ENCODE measurements at regions not wholly inside any gene's neighbourhood (a gene's known extent, or its start where the extent isn't known, plus 50 kb on each side); places are given as distances from the start of the nearest gene placed in this dataset.

- Histone ChIP-seq H3K4me3 (ENCODE audit: low read depth, low read length) (no peak overlapping the region), H3K9me3 (ENCODE audit: control insufficient read depth, insufficient read depth, low read length) (no peaks in the 10 kb centered on the region; the same call in 1 of the 2 replicates), H3K27ac (ENCODE audit: low read depth, low read length) (no peak overlapping the region), H3K27me3 (ENCODE audit: control insufficient read depth, insufficient read depth, low read length) (no peaks in the 10 kb centered on the region)
- CTCF ChIA-PET, result no interaction called here
- DNase-seq (ENCODE audit: low read depth, low spot score), result no peak
- no peak for TF ChIP-seq CTCF (IDR thresholded peaks at IDR 0.05; ENCODE audit: low read depth, low read length)
- POLR2A ChIA-PET, result no interaction called here
These were observed 75.5 kb downstream of the KLF6 start for GRCh38 chr10:3709456-3710060.

GRCh38 chr10:3708852-3709251, 76.2 kb downstream of the KLF6 start:
- CTCF ChIA-PET, result no interaction called here
- POLR2A ChIA-PET, result no interaction called here

GRCh38 chr10:3704565-3705325, 80.3 kb downstream of the KLF6 start:
- Histone ChIP-seq H3K27ac (ENCODE audit: low read depth, low read length) (no peak overlapping the region), H3K27me3 (ENCODE audit: control insufficient read depth, insufficient read depth, low read length) (no peaks in the 10 kb centered on the region), H3K9me3 (ENCODE audit: control insufficient read depth, insufficient read depth, low read length) (no peaks in the 10 kb centered on the region), H3K4me3 (ENCODE audit: low read depth, low read length) (no peak overlapping the region)
- DNase-seq (ENCODE audit: low read depth, low spot score), result no peak
- no peak for TF ChIP-seq CTCF (IDR thresholded peaks at IDR 0.05; ENCODE audit: low read depth, low read length)
- ChIA-PET CTCF (no interaction called here), POLR2A (no interaction called here)

More at GRCh38 chr10:3708852-3709251, 76.2 kb downstream of the KLF6 start:
- TF ChIP-seq CTCF (IDR thresholded peaks at IDR 0.05; ENCODE audit: low read depth, low read length), result no peak
- no peak for DNase-seq (ENCODE audit: low read depth, low spot score)
- Histone ChIP-seq H3K4me3 (ENCODE audit: low read depth, low read length) (no peak overlapping the region), H3K27me3 (ENCODE audit: control insufficient read depth, insufficient read depth, low read length) (no peaks in the 10 kb centered on the region), H3K9me3 (ENCODE audit: control insufficient read depth, insufficient read depth, low read length) (no peaks in the 10 kb centered on the region; the same call in 1 of the 2 replicates), H3K27ac (ENCODE audit: low read depth, low read length) (no peak overlapping the region)

- Histone ChIP-seq H3K9me3 (ENCODE audit: control insufficient read depth, insufficient read depth, low read length) (no peaks in the 10 kb centered on the region), H3K4me3 (ENCODE audit: low read depth, low read length) (no peak overlapping the region), H3K27ac (ENCODE audit: low read depth, low read length) (no peak overlapping the region), H3K27me3 (ENCODE audit: control insufficient read depth, insufficient read depth, low read length) (no peaks in the 10 kb centered on the region)
- no peak for DNase-seq (ENCODE audit: low read depth, low spot score)
- no peak for TF ChIP-seq CTCF (IDR thresholded peaks at IDR 0.05; ENCODE audit: low read depth, low read length)
- ChIA-PET POLR2A (no interaction called here), CTCF (no interaction called here)
These were observed 82.4 kb downstream of the KLF6 start for GRCh38 chr10:3702569-3702968.

GRCh38 chr10:3702056-3702546, 82.9 kb downstream of the KLF6 start:
- CTCF ChIA-PET, result no interaction called here
- POLR2A ChIA-PET, result no interaction called here
- Histone ChIP-seq H3K27ac (ENCODE audit: low read depth, low read length) (no peak overlapping the region), H3K27me3 (ENCODE audit: control insufficient read depth, insufficient read depth, low read length) (no peaks in the 10 kb centered on the region), H3K4me3 (ENCODE audit: low read depth, low read length) (no peak overlapping the region), H3K9me3 (ENCODE audit: control insufficient read depth, insufficient read depth, low read length) (no peaks in the 10 kb centered on the region)
- no peak for DNase-seq (ENCODE audit: low read depth, low spot score)
- no peak for TF ChIP-seq CTCF (IDR thresholded peaks at IDR 0.05; ENCODE audit: low read depth, low read length)

Data from AG04450 (cell line).